Activated CD8-positive, alpha-beta memory T cell treated with anti-CD3 and anti-CD28 coated beads for 4 hours (primary cell): ENCODE measurements at regions not wholly inside any gene's neighbourhood (a gene's known extent, or its start where the extent isn't known, plus 50 kb on each side); places are given as distances from the start of the nearest gene placed in this dataset.

Experiments
- DNase-seq, 2 donors: peaks; one replicate each; pipeline ENCODE4 v3.0.0-alpha.2; 2020; ENCODE audit warnings: low read depth in 2 of 2

GRCh38 chr9:79312686-79313421 is 258.9 kb upstream of the TLE4 start:
- DNase-seq: no peak

GRCh38 chr9:79325501-79325900 is 246.3 kb upstream of the TLE4 start:
- no peak for DNase-seq

GRCh38 chr9:79329861-79330260 is 241.9 kb upstream of the TLE4 start:
- no peak for DNase-seq

DNA sequence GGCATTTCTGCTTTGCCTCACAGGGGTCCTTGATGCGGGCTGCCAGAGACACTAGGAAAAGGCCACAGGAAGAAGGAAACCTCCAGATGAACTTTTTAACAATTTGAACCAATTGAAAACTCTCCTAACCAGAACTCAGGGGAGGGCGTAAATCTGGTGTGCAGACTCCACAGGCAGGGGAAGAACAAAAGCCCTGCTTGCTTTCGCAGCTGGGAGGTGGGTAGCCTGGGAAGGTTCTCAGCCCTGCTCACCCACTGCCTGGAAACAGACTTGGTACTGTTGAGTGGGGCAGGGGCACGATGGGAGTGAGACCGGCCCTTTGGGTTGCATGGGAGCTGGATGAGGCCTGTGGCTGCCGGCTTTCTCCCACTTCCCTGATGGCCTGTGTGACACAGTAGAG is 237.8 kb upstream of the TLE4 start:
- no peak for DNase-seq

- no peak for DNase-seq
Measured at GRCh38 chr9:79334711-79335110, 237.1 kb upstream of the TLE4 start.

DNA sequence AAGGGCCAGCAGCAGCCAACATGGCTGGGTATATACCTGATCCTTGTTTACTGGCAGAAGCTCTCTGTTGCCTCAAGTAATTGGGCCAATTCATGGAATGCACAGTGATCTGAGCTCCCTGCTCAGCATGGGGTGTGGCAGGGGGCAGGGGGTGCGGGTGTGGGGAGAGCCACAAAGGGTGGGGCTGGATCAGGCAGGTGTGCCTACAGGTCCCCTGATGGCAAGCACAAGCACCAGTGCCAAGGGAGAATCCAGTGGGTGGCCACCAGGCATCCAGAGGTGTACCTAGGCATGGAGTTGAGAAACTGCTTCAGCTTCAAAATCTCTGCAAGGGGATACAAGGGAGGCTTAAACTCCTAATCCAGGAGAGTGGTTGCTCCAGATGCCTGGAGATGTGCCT is 235.8 kb upstream of the TLE4 start:
- DNase-seq: no peak

- no peak for DNase-seq
Measured at GRCh38 chr9:79341561-79341960, 230.2 kb upstream of the TLE4 start.

- no peak for DNase-seq
Measured at GRCh38 chr9:79346350-79347020, 225.3 kb upstream of the TLE4 start.

DNA sequence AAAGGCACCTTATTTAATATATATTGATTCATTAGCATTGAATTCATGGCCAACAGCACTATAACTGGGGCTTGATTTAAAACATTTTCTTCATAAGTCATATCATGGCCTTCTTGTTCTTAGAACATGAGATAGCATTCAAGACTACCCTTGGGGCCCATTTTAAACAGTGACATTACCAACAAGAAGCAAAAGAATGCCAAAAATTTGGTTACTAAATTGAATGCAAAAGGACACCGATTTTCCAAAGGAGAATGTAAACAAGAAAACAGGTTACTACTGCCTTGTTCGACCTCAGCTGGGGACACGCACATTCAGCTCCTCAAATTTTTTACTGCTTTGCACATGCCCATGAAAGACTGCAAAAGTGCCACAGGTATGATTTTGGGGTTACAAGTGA is 219.4 kb upstream of the TLE4 start:
- no peak for DNase-seq

DNA sequence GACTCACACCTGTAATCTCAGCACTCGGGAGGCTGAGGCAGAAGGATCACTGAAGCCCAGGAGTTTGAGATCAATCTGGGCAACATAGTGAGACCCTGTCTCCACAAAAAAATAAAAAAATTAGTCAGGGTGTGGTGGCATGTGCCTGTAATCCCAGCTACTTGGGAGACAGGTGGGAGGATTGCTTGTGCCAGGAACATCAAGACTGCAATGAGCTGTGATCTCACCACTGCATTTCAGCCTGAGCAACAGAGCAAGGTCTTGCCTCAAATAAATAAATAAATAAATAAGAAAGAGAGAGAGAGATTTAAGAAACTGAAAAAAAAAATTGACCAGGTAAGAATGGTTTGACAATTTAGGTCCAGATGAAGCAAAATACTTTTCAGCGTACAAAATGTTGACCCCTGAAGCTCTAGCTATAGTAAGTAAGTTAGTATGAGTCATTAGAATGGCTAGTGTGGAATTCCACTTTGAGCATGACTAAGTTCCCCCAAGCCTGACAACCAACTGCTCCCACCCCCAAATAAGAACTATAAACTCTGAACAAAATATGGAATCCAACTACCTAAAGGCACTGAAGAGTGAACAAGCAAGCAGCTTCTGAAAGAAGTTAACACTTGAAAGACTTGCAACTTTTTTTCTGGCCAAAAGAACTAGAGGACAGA is 217.8 kb upstream of the TLE4 start:
- no peak for DNase-seq

- DNase-seq: no peak
Measured at GRCh38 chr9:79357194-79357593, 214.6 kb upstream of the TLE4 start.

GRCh38 chr9:79357616-79358015 is 214.1 kb upstream of the TLE4 start:
- no peak for DNase-seq

DNA sequence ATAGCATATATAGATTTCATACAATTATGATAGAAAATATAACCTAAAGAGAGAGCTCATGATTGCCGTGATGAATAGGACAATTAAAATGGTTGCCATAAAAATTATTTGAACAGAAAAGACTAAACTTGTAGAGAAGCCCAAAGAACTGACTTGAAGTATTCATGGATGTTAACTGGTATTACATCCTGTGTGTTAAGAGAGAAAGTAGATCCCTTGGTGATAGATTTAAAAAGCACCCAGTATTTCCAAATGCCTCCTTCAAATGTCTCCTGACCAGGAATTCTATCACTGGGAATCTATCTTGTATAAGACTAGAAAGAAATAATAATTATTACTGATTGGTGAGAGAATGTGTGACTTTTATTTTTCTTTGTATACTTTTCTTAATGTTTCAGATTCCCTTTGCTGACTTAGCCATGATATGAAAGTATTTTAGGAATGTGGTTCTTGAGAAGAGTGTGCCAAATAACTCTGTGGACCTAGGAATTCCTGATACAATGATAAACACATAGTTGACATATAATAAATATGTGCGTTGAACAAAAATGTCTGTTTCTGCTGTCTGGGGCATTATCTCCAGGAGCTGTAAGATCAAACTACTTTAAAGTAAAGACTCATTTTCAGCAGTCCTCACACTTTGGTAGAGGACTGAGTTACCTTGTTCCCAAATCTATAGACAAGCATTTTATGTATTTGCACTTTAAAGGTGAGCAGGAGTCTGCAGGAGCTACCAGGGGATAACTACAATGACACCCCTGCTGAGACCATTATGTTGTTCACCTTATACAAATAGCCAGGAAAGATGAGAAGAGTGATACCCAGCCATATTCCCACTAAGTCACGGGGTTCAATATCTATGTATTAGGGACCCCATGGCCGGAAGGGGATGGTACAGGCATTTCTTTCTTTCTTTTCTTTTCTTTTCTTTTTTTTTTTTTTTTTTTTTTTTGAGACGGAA is 211.1 kb upstream of the TLE4 start:
- no peak for DNase-seq

- DNase-seq: no peak
Measured at GRCh38 chr9:79362100-79363081, 209.4 kb upstream of the TLE4 start.

GRCh38 chr9:79369676-79370075 is 202.1 kb upstream of the TLE4 start:
- no peak for DNase-seq

DNA sequence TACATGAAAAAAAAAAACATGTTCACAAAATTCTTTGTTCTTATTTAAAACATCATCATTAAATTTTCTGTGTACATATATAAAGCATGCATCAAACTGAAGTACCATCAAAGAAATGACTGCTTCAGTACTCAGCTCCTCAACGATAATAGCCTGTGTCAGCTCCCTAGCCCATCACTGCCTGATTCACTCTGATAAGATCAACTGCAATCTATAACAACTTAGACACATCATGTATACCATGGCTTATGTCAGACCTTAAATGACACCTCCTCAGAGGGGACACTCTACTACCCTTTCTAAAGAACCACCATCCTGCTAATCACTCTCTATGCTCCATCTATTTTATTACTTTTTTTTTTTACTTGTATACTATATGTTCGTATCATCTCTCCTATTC is 200.5 kb upstream of the TLE4 start:
- DNase-seq: no peak

DNA sequence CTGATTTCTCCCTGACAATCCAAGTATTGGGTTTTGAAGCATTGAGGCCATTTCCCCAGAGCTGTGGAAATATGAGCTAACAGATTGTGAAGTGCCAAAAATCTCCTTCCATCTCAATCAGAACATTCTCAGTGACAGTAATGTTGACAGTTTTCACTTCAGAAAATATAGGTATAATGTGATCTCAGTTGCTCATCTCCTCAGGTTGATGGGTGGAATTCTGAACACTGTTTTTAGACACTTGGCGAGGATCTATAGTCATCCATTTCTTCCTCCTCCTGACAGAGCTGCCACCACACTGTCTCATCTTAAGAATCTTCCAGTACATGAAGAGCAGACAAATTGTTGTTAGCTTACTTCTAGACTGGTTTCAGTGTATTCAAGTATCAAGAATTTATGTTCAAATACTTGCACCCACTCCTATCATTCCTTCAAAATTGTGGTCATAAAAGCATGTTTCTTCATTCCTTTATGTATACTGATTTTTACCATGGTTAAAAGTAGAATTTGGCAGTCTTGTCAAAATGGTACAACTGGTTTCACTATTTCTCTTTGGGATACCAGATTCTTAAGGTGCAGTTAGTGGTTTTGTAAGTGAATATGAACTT is 199.7 kb upstream of the TLE4 start:
- DNase-seq: no peak

GRCh38 chr9:79377339-79377855 is 194.4 kb upstream of the TLE4 start:
- no peak for DNase-seq

DNA sequence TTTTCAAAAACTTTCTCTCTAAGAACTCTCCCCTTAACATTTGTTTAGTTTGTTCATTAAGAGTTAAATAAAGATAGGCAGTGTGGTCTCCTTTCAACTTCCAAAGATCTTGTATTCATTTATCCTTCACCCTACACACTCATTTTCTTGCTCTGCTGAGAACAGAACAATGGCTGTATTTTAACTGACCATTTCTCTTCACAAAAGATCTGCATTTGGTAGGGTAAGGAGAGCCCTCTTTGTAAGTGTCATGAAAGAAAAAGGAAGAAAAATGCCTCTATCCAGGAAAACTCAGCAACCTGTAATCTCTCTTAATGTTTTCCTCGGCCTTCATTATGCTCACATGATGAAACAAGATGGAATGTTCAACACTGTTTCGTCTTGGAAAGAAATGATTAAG is 193.7 kb upstream of the TLE4 start:
- DNase-seq: no peak

DNA sequence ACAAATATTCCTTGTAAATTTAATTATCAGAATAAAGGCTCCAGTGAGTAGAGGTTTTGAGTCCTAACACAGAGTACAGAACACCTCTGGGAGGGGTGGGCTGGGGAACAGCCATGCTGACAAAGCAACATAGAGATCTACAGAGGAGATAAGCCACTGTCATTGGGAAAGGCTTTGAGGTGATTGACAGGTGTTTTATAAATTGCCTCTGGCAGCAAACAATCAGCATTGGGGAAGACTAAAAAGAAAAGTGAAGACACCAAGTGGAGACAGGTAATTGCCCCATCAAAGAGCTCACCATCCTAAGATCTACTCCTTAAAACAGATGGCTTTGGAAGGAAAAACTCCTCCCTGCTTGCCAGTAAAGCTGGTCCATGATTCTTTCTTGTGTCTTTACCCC is 189.7 kb upstream of the TLE4 start:
- no peak for DNase-seq
